K562 (cell line): ENCODE measurements at regions not wholly inside any gene's neighbourhood (a gene's known extent, or its start where the extent isn't known, plus 50 kb on each side); places are given as distances from the start of the nearest gene placed in this dataset.

ENCODE experiments used
- ATAC-seq: fragments of 200-7000 bp; cut with Tn5 transposase; 3 replicates; pipeline ENCODE4 v1.9.1; 2020; ENCODE audit warnings: moderate library complexity
- BruUV-seq: library from RNA; stranded (reverse); fragments of 400-500 nt; replicated peaks from 2 replicates; lab custom pipeline; 2021; lab: Mats Ljungman, UMichigan
- CTCF ChIA-PET: fragments of 300-600 bp; formaldehyde crosslinking; extraction: SDS; loops from one replicate; lab custom pipeline; 2021; ENCODE audit warnings: low intra/inter-chr PET ratio; lab: Yijun Ruan, JAX
- POLR2A ChIA-PET: fragments of 300-600, 350-650 bp; sonication (Branson Sonifier 250); formaldehyde crosslinking; extraction: SDS; loops from one replicate; lab custom pipeline; 2021; ENCODE audit warnings: antibody characterized with exemption, inconsistent platforms; lab: Yijun Ruan, JAX
- DNase-seq, 4 experiments: peaks; one replicate each; pipeline versions ENCODE4 v3.0.0 to v3.0.0-alpha.2; 2011 to 2018; ENCODE audit warnings: low spot score in 3 of 4, mixed read lengths in 3 of 4; ENCODE audit errors: extremely low read depth in 1 of 4
- FAIRE-seq: peaks from 2 replicates; lab custom pipeline; 2011; peaks lifted over from hg19 to GRCh38; lab: Jason Lieb, UNC
- H2AFZ ChIP-seq: 2 replicates; pipeline ENCODE4 v1.6.0; 2011; ENCODE audit warnings: low read depth, low read length, control low read depth, inconsistent platforms
- H3K27ac ChIP-seq: fragments of 200-600 bp; 3 replicates; pipeline ENCODE4 v1.8.0; 2011; ENCODE audit warnings: low read depth, mild to moderate bottlenecking, control low read depth, inconsistent platforms, low read length, moderate library complexity, mixed read lengths; ENCODE audit errors: extremely low read depth
- H3K27me3 ChIP-seq, 2 experiments: fragments of 300-600 bp in 1 of 2; 2 replicates in 1 of 2; 3 replicates in 1 of 2; pipeline versions ENCODE4 v1.6.0 to v1.8.0; 2011; ENCODE audit warnings: inconsistent platforms in 2 of 2, low read length in 2 of 2, mild to moderate bottlenecking in 1 of 2, mixed read lengths in 1 of 2, moderate library complexity in 1 of 2; ENCODE audit not compliant: control insufficient read depth in 2 of 2, insufficient read depth in 2 of 2
- H3K36me3 ChIP-seq: fragments of 300-600 bp; 3 replicates; pipeline ENCODE4 v1.8.0; 2011; ENCODE audit warnings: mild to moderate bottlenecking, low read length, inconsistent platforms; ENCODE audit not compliant: control insufficient read depth, insufficient read depth
- H3K4me1 ChIP-seq, 2 experiments: fragments of 200-600 bp in 1 of 2; replicated peaks in 1 of 2; 2 replicates in 1 of 2; 3 replicates in 1 of 2; pipeline versions ENCODE4 v1.5.1 to v1.8.0; 2011; ENCODE audit warnings: inconsistent platforms in 2 of 2, low read length in 2 of 2, mild to moderate bottlenecking in 1 of 2, mixed read lengths in 1 of 2, moderate library complexity in 1 of 2; ENCODE audit not compliant: control insufficient read depth in 2 of 2, insufficient read depth in 2 of 2
- H3K4me2 ChIP-seq: 2 replicates; pipeline ENCODE4 v1.6.1; 2011; ENCODE audit warnings: low read length, control low read depth, inconsistent platforms, mixed read lengths; ENCODE audit not compliant: insufficient read depth
- H3K4me3 ChIP-seq: fragments of 200-600 bp; sonication (generic), shearing (Covaris generic); 2 replicates; pipeline ENCODE4 v1.5.1; 2016; ENCODE audit warnings: control low read depth, inconsistent platforms
- H3K79me2 ChIP-seq: fragments of 200-600 bp; 3 replicates; pipeline ENCODE4 v1.8.0; 2011; ENCODE audit warnings: low read length, inconsistent platforms; ENCODE audit not compliant: control insufficient read depth, insufficient read depth
- H3K9ac ChIP-seq, 2 experiments: 2 replicates each; pipeline versions ENCODE4 v1.6.0 to v1.6.1; 2011; ENCODE audit warnings: low read depth in 2 of 2, low read length in 2 of 2, control low read depth in 1 of 2, inconsistent platforms in 1 of 2, mild to moderate bottlenecking in 1 of 2, mixed read lengths in 1 of 2; ENCODE audit not compliant: insufficient read depth in 1 of 2
- H3K9me1 ChIP-seq: one replicate; pipeline ENCODE4 v1.6.0; 2011; ENCODE audit warnings: inconsistent platforms, mild to moderate bottlenecking, low read length, moderate library complexity; ENCODE audit not compliant: control insufficient read depth, insufficient read depth
- H3K9me3 ChIP-seq: replicated peaks from 2 replicates; pipeline ENCODE4 v1.5.1; 2011; ENCODE audit warnings: low read depth, low read length, inconsistent platforms; ENCODE audit not compliant: control insufficient read depth, insufficient read depth
- H4K20me1 ChIP-seq: replicated peaks from 2 replicates; pipeline ENCODE4 v1.6.1; 2011; ENCODE audit warnings: low read length, inconsistent platforms, mixed read lengths; ENCODE audit not compliant: control insufficient read depth, insufficient read depth
- HNRNPH1 ChIP-seq: fragments of 200-400 bp; formaldehyde crosslinking; optimal IDR thresholded peaks from 2 replicates; pipeline ENCODE3; 2017; ENCODE audit warnings: low read depth, mild to moderate bottlenecking, low read length, moderate library complexity
- HSF4 ChIP-seq: fragments of 250-450 bp; sonication (Bioruptor Pico); IDR thresholded peaks from 2 replicates; pipeline ENCODE4 v2.1.2; 2022; ENCODE audit warnings: mild to moderate bottlenecking, moderate library complexity, borderline replicate concordance
- LARP7 ChIP-seq: fragments of 450-650 bp; IDR thresholded peaks from 2 replicates; pipeline ENCODE4 v1.6.1; 2016
- MAFF ChIP-seq: IDR thresholded peaks from 2 replicates; pipeline ENCODE4 v1.6.1; 2012; ENCODE audit warnings: low read length, improper control_type of control experiment
- RBM22 ChIP-seq: fragments of 200-400 bp; formaldehyde crosslinking; IDR thresholded peaks from 2 replicates; pipeline ENCODE4 v1.6.1; 2018; ENCODE audit warnings: low read length, low read depth; ENCODE audit not compliant: poor library complexity, severe bottlenecking
- SRSF1 ChIP-seq: fragments of 200-400 bp; formaldehyde crosslinking; IDR thresholded peaks from 2 replicates; pipeline ENCODE4 v1.6.1; 2017; ENCODE audit warnings: mild to moderate bottlenecking, low read depth, low read length, moderate library complexity
- ZNF134 ChIP-seq: fragments of 250-450 bp; sonication (Bioruptor Pico); conservative IDR thresholded peaks from 2 replicates; pipeline ENCODE4 v1.4.0; 2020
- ZNF398 ChIP-seq: fragments of 250-450 bp; sonication (Bioruptor Pico); IDR thresholded peaks from 2 replicates; pipeline ENCODE4 v1.8.0; 2021; ENCODE audit warnings: moderate library complexity, mild to moderate bottlenecking, inconsistent platforms
- ZNF57 ChIP-seq: fragments of 450-650 bp; formaldehyde crosslinking; IDR thresholded peaks from 2 replicates; pipeline ENCODE4 v1.4.0; 2020; ENCODE audit warnings: mild to moderate bottlenecking, moderate library complexity
- ZNF740 ChIP-seq, 3 experiments: fragments of 200-800 bp in 1 of 3; sonication (Bioruptor generic) in 1 of 3; sonication (generic) in 1 of 3; formaldehyde crosslinking in 1 of 3; IDR thresholded peaks; 2 replicates each; pipeline versions ENCODE4 v1.6.1 to v1.8.0; 2016 to 2022; ENCODE audit warnings: mild to moderate bottlenecking in 2 of 3, missing compliant biosample characterization in 2 of 3, missing genetic modification characterization in 2 of 3, missing genetic modification reagents in 1 of 3
- WGBS: fragments of 100-300 bp; shearing (Covaris generic); methylation state at CpG from one replicate; pipeline ENCODE4 v1.1.6; 2016; ENCODE audit warnings: low coverage, mixed read lengths; ENCODE audit not compliant: insufficient coverage; ENCODE audit errors: missing lambda C conversion rate; 5-methylcytosine and 5-hydroxymethylcytosine counted together
- in situ Hi-C: fragments of 300-500 bp; cut with MboI; formaldehyde crosslinking; loops from 4 replicates; pipeline ENCODE4 v1.15.0; 2018; ENCODE audit warnings: inconsistent platforms, mixed read lengths
- intact Hi-C: fragments of 100-400 bp; cut with micrococcal nuclease; formaldehyde crosslinking; loops from 2 replicates; pipeline ENCODE4 v1.14.2; 2022
- TF ChIP-seq, protein P1 (sequence below): sonication (generic); formaldehyde crosslinking; IDR thresholded peaks from 2 replicates; pipeline ENCODE4 v1.8.0; 2022; ENCODE audit warnings: mild to moderate bottlenecking, missing genetic modification reagents

DNA sequence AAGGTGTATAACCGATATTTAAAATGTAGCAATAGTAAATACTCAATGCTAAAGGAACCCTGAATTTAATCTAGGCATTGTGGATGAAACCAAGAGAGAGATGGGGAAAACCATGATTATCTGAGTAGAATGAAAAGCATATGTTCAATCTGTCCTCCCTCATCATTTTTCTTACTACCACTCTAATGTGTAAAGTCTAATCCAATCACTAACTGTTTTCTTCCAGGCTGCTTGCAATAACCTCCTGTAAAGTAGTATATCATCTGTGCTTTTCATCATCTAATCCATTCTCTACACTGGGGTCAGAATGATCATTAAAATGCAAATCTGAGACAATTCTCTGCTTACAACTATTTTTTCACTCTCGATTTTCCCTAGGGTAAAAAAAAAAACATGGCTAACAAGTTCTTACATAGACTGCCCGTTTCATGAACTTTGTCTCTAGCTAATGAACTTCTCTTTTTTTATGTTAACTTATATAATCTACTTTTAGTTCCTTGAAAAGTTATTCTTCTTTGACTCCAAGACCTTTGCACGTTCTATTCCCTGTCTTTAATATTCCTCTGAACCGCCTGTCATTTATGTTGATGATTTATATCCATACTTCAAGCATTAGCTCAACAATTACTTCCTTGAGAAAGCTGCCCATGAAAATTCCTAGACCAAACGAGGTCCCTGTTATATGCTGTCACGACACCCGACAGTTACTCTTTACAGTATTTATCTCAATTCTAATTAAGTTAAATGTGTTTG is 94.7 kb upstream of the SLC8A1 start:
- 1% methylated on average over 8 of the region's 8 CpGs for WGBS
- intact Hi-C loops = no loop called here
- no peak overlapping the region for H3K9ac ChIP-seq
- H3K9me3 ChIP-seq = no peaks in the 10 kb centered on the region
- H3K79me2 ChIP-seq = no peaks in the 10 kb centered on the region
- FAIRE-seq (no peak), DNase-seq (no peak), ATAC-seq (no peak)
- H3K36me3 ChIP-seq = no peaks in the 10 kb centered on the region
- no peaks in the 10 kb centered on the region for H3K9me1 ChIP-seq
- no peak overlapping the region for H3K27ac ChIP-seq
- POLR2A ChIA-PET = no interaction called here
- H3K4me3 ChIP-seq = no peak overlapping the region
- no peak overlapping the region for H2AFZ ChIP-seq
- in situ Hi-C loops = no loop called here
- no TSS peak for BruUV-seq
- H3K4me1 ChIP-seq = no peaks in the 10 kb centered on the region
- TF ChIP-seq SRSF1 (no peak), MAFF (no peak), HNRNPH1 (no peak), LARP7 (no peak), ZNF134 (no peak), ZNF398 (CRISPR knock-in tag) (no peak), HSF4 (no peak), ZNF57 (CRISPR knock-in tag) (no peak), ZNF740 (CRISPR knock-in tag; IDR thresholded peaks at IDR 0.05) (no peak), ZNF740 (tag; IDR thresholded peaks at IDR 0.05) (no peak), RBM22 (no peak)
- TF ChIP-seq, protein P1, sequence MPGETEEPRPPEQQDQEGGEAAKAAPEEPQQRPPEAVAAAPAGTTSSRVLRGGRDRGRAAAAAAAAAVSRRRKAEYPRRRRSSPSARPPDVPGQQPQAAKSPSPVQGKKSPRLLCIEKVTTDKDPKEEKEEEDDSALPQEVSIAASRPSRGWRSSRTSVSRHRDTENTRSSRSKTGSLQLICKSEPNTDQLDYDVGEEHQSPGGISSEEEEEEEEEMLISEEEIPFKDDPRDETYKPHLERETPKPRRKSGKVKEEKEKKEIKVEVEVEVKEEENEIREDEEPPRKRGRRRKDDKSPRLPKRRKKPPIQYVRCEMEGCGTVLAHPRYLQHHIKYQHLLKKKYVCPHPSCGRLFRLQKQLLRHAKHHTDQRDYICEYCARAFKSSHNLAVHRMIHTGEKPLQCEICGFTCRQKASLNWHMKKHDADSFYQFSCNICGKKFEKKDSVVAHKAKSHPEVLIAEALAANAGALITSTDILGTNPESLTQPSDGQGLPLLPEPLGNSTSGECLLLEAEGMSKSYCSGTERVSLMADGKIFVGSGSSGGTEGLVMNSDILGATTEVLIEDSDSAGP = no peak
- H3K27me3 ChIP-seq = no peaks in the 10 kb centered on the region
- CTCF ChIA-PET = no interaction called here
- H3K4me2 ChIP-seq = no peak overlapping the region
- H4K20me1 ChIP-seq = no peaks in the 10 kb centered on the region
